ENCODE measurements at regions not wholly inside any gene's neighbourhood (a gene's known extent, or its start where the extent isn't known, plus 50 kb on each side); places are given as distances from the start of the nearest gene placed in this dataset.

- Histone ChIP-seq H3K4me3 (no peak overlapping the region), H3K9me3 (replicated peaks; ENCODE audit: control insufficient read depth, insufficient read depth, low read depth, low read length) (no peaks in the 10 kb centered on the region), H3K9ac (ENCODE audit: insufficient read depth in 1 of 2, low read depth in 2 of 2, low read length in 2 of 2) (no peak overlapping the region), H4K20me1 (replicated peaks; ENCODE audit: control insufficient read depth, insufficient read depth, low read length) (no peaks in the 10 kb centered on the region), H3K4me1 (replicated peaks in 1 of 2; ENCODE audit: control insufficient read depth in 2 of 2, insufficient read depth in 2 of 2, low read length in 2 of 2) (no peaks in the 10 kb centered on the region), H2AFZ (ENCODE audit: low read depth, low read length) (no peak overlapping the region), H3K9me1 (ENCODE audit: control insufficient read depth, insufficient read depth, low read length) (no peaks in the 10 kb centered on the region), H3K27ac (ENCODE audit: extremely low read depth, low read depth, low read length) (no peak overlapping the region), H3K36me3 (ENCODE audit: control insufficient read depth, insufficient read depth, low read length) (no peaks in the 10 kb centered on the region), H3K27me3 (ENCODE audit: control insufficient read depth in 2 of 2, insufficient read depth in 2 of 2, low read length in 2 of 2) (no peaks in the 10 kb centered on the region), H3K4me2 (ENCODE audit: insufficient read depth, low read length) (no peak overlapping the region), H3K79me2 (ENCODE audit: control insufficient read depth, insufficient read depth, low read length) (no peaks in the 10 kb centered on the region)
- WGBS (ENCODE audit: insufficient coverage, low coverage, missing lambda C conversion rate), result 0% methylated on average over 1 of the region's 1 CpG
- ATAC-seq, result no peak
- in situ Hi-C loops (cut with MboI) (no loop called here), intact Hi-C loops (cut with micrococcal nuclease) (loop anchor here (10.0 kb wide), 1 partner anchor 273 kb away; no protein-coding TSS in a partner anchor)
- TF ChIP-seq ZNF764 (CRISPR knock-in tag; IDR thresholded peaks at IDR 0.05; ENCODE audit: low read depth) (no peak), KDM2B (CRISPR knock-in tag; IDR thresholded peaks at IDR 0.05) (no peak), ZBTB1 (CRISPR knock-in tag; IDR thresholded peaks at IDR 0.05; ENCODE audit: borderline replicate concordance, low read depth) (no peak), ZNF77 (CRISPR knock-in tag; IDR thresholded peaks at IDR 0.05) (no peak), PYGO2 (tag; IDR thresholded peaks at IDR 0.05) (no peak), ADNP (tag; IDR thresholded peaks at IDR 0.05) (no peak), ZNF584 (CRISPR knock-in tag; IDR thresholded peaks at IDR 0.05; ENCODE audit: low read depth) (no peak), CEBPG (CRISPR knock-in tag; IDR thresholded peaks at IDR 0.05) (no peak), CEBPG (tag; conservative IDR thresholded peaks at IDR 0.05 in 1 of 2, IDR thresholded peaks at IDR 0.05 in 1 of 2) (no peak), CHD2 (IDR thresholded peaks at IDR 0.05; ENCODE audit: low read depth, low read length) (no peak), POLR2AphosphoS2 (IDR thresholded peaks at IDR 0.05; ENCODE audit: low read length) (no peak), ZSCAN29 (IDR thresholded peaks at IDR 0.05) (no peak), DPF2 (IDR thresholded peaks at IDR 0.05) (no peak), TOE1 (IDR thresholded peaks at IDR 0.05; ENCODE audit: borderline replicate concordance) (no peak), TOE1 (CRISPR knock-in tag; IDR thresholded peaks at IDR 0.05; ENCODE audit: borderline replicate concordance, low read depth) (no peak), TFAM (CRISPR knock-in tag; conservative IDR thresholded peaks at IDR 0.05) (no peak), DMBX1 (CRISPR knock-in tag; IDR thresholded peaks at IDR 0.05; ENCODE audit: borderline replicate concordance) (no peak)
- DNase-seq (ENCODE audit: extremely low read depth in 1 of 4, low spot score in 3 of 4), result no peak
- POLR2A ChIA-PET, result no interaction called here
- CTCF ChIA-PET (ENCODE audit: low intra/inter-chr PET ratio), result no interaction called here
- no TSS peak for BruUV-seq (replicated peaks)
- FAIRE-seq, result no peak
These were observed 241.6 kb downstream of the TACR3 start for GRCh38 chr4:103478210-103478609.

Measured in K562 (cell line).